ENCODE measurements at regions not wholly inside any gene's neighbourhood (a gene's known extent, or its start where the extent isn't known, plus 50 kb on each side); places are given as distances from the start of the nearest gene placed in this dataset.

DNA sequence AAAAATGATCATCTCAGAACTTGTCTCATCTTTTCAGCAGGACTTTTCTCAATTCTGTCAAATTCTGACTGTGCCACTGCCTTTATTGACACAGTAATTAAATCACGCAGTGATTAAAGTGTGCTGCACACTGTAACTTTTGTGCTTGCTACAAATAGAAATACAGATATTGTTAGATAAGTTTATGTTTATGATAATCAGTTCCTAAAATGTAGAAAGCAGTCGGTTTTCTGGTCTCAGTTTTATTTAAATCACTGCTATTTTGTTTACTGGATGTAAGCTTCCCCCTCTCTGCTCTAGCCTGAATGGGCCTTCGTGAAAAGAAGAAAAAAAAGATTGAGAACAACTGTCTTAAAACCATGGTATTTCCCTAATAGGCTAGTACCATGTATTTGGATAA is 258.8 kb upstream of the STARD13 start:
- ChIA-PET POLR2A (ENCODE audit: low non-redundant PET) (no interaction called here), CTCF (interaction anchor here (0.6 to 1.3 kb wide), 3 partner anchors 149 to 1276 kb away, joined by 3 to 7 read pairs (median 5); no protein-coding TSS in a partner anchor)
- peak overlapping the region; percentile 57 for H3K27ac ChIP-seq
- DNase-seq (ENCODE audit: low spot score) = no peak
- TF ChIP-seq, protein P1, sequence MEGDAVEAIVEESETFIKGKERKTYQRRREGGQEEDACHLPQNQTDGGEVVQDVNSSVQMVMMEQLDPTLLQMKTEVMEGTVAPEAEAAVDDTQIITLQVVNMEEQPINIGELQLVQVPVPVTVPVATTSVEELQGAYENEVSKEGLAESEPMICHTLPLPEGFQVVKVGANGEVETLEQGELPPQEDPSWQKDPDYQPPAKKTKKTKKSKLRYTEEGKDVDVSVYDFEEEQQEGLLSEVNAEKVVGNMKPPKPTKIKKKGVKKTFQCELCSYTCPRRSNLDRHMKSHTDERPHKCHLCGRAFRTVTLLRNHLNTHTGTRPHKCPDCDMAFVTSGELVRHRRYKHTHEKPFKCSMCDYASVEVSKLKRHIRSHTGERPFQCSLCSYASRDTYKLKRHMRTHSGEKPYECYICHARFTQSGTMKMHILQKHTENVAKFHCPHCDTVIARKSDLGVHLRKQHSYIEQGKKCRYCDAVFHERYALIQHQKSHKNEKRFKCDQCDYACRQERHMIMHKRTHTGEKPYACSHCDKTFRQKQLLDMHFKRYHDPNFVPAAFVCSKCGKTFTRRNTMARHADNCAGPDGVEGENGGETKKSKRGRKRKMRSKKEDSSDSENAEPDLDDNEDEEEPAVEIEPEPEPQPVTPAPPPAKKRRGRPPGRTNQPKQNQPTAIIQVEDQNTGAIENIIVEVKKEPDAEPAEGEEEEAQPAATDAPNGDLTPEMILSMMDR (conservative IDR thresholded peaks at IDR 0.05; ENCODE audit: low read depth) = no peak

DNA sequence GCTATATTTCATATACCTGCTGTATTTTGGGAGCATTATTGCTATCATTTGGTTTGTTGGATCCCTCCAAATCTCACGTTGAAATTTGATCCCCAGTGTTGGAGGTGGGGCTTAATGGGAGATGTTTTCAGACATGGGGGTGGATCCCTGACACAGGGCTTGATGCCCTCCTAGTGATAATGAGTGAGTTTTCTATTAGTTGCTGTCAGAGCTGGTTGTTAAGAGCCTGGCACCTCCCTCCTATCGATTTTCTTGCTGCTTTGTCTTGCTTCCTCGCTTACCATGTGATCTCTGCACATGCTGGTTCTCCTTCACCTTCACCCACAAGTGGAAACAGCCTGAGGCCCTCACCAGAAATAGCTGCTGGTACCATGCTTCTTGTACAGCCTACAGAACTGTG is 259.9 kb upstream of the STARD13 start:
- CTCF ChIA-PET = no interaction called here
- TF ChIP-seq, protein P1 (conservative IDR thresholded peaks at IDR 0.05; ENCODE audit: low read depth) = no peak
- DNase-seq (ENCODE audit: low spot score) = no peak
- H3K27ac ChIP-seq = no peak overlapping the region; the same call in 1 of the 2 replicates
- POLR2A ChIA-PET (ENCODE audit: low non-redundant PET) = no interaction called here

DNA sequence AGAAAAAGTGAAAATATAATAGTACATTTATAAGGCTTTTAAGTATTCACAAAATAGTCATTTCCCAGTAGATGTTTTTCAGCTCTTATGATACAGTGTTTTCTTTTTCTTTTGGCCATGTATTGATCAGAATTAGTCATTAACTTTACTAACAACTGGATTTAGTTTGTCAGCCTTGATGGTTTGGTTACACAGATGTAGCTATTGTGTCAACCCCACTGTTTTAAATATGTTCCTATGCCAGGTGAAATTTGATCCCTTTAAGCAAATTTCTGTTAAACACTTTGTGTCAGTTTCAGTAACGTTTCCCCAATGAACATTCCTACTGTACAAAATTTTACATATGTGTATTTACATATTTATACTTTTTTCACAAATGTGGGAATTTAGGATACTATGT is 261.5 kb upstream of the STARD13 start:
- TF ChIP-seq, protein P1 (conservative IDR thresholded peaks at IDR 0.05; ENCODE audit: low read depth) = no peak
- POLR2A ChIA-PET (ENCODE audit: low non-redundant PET) = no interaction called here
- H3K27ac ChIP-seq = no peak overlapping the region
- CTCF ChIA-PET = interaction anchor here (0.6 to 1.2 kb wide), 2 partner anchors 8 to 176 kb away, joined by 3 read pairs; no protein-coding TSS in a partner anchor
- DNase-seq (ENCODE audit: low spot score) = no peak

DNA sequence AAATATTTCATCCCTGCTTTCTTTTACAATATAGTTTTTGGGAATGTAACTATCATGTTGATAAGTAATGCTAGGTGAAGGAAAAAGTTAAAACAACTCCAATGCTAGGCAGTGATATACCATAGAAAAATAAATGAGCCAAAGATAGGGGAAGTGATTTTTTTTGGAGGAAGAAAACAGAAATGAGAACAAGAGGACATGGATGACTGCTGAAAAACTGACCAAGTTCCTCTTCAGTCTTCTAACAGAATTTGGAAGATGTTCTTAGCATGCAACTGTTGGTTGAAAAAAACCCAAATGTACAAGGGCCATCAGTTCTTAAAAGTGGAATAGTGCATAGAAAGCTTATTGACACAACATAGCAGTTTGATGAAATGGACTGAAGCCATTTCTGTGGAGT is 262.5 kb upstream of the STARD13 start:
- ChIA-PET CTCF (no interaction called here), POLR2A (ENCODE audit: low non-redundant PET) (no interaction called here)
- DNase-seq (ENCODE audit: low spot score) = no peak
- H3K27ac ChIP-seq = no peak overlapping the region
- TF ChIP-seq, protein P1 (conservative IDR thresholded peaks at IDR 0.05; ENCODE audit: low read depth) = no peak

DNA sequence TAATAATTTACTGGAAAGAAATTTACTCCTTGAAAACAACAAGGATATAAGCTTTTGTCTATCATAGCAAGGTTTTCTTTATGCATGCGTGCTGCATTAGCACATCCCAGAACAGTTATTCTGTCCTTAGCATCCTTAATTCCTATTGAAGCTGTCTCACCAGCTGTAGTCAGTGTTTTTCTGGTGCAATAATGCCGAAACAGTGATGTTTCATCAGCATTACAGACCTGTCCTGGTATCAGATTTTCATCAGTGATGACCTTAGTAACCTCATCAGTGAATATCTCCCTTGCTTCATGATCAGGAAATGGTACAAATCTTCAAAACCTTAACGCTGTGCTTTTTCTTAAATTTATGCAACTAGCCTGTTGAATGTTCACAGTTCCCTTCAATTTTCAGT is 264.7 kb upstream of the STARD13 start:
- TF ChIP-seq, protein P1 (conservative IDR thresholded peaks at IDR 0.05; ENCODE audit: low read depth) = no peak
- CTCF ChIA-PET = no interaction called here
- no peak overlapping the region for H3K27ac ChIP-seq
- DNase-seq (ENCODE audit: low spot score) = no peak
- POLR2A ChIA-PET (ENCODE audit: low non-redundant PET) = no interaction called here

DNA sequence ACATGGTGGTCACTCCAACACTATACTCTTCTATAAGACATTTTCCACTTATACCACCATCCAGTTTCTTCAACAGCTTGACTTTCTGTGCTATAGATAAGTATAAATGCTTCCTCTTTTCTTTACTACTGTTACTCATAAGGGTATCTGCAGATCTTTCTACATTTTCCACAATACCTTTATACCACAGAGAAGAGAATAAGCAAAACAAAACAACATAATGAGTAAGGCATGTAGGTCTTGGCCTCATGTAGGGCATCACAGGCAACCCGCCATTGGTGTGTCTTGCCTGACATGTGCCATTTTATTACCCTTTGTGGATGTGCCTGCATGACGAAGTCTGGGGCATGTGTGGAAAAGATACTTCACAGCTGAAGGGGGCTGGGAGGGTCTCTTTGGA is 265.3 kb upstream of the STARD13 start:
- POLR2A ChIA-PET (ENCODE audit: low non-redundant PET) = no interaction called here
- TF ChIP-seq, protein P1 (conservative IDR thresholded peaks at IDR 0.05; ENCODE audit: low read depth) = no peak
- no peak overlapping the region for H3K27ac ChIP-seq
- CTCF ChIA-PET = no interaction called here
- DNase-seq (ENCODE audit: low spot score) = no peak
